ENCODE measurements at regions not wholly inside any gene's neighbourhood (a gene's known extent, or its start where the extent isn't known, plus 50 kb on each side); places are given as distances from the start of the nearest gene placed in this dataset.

- POLR2A ChIA-PET (ENCODE audit: partially characterized antibody): no interaction called here
- Histone ChIP-seq H3K4me3 (ENCODE audit: low read length in 2 of 2) (no peak overlapping the region), H3K4me1 (ENCODE audit: insufficient read depth, low read length) (no peaks in the 10 kb centered on the region), H3K36me3 (ENCODE audit: insufficient read depth, low read length) (no peaks in the 10 kb centered on the region), H3K27ac (ENCODE audit: low read depth, low read length) (no peak overlapping the region), H3K27me3 (ENCODE audit: insufficient read depth, low read length) (no peaks in the 10 kb centered on the region), H3K9me3 (ENCODE audit: control insufficient read depth in 1 of 2, low read length in 2 of 2) (no peaks in the 10 kb centered on the region)
- no peak for DNase-seq
- no peaks in the 10 kb centered on the region for H3K9me3 Mint-ChIP-seq
- no peak overlapping the region for H3K27ac Mint-ChIP-seq
- no peaks in the 10 kb centered on the region for H3K27me3 Mint-ChIP-seq
- CTCF ChIA-PET (ENCODE audit: partially characterized antibody): no interaction called here
- intact Hi-C loops (cut with micrococcal nuclease): no loop called here
- H3K4me1 Mint-ChIP-seq: no peaks in the 10 kb centered on the region
- no peaks in the 10 kb centered on the region for H3K36me3 Mint-ChIP-seq
- H3K4me3 Mint-ChIP-seq: no peak overlapping the region
Observed at GRCh38 chr2:71788601-71789240, 335.4 kb downstream of the DYSF start.

- H3K4me1 Mint-ChIP-seq: no peaks in the 10 kb centered on the region
- ChIA-PET CTCF (ENCODE audit: partially characterized antibody) (no interaction called here), POLR2A (ENCODE audit: partially characterized antibody) (no interaction called here)
- no peak overlapping the region for H3K4me3 Mint-ChIP-seq
- H3K27me3 Mint-ChIP-seq: no peaks in the 10 kb centered on the region
- H3K9me3 Mint-ChIP-seq: no peaks in the 10 kb centered on the region
- no peaks in the 10 kb centered on the region for H3K4me1 ChIP-seq (ENCODE audit: insufficient read depth, low read length)
- H3K36me3 Mint-ChIP-seq: no peaks in the 10 kb centered on the region
- no peaks in the 10 kb centered on the region for H3K36me3 ChIP-seq (ENCODE audit: insufficient read depth, low read length)
- H3K27ac ChIP-seq (ENCODE audit: low read depth, low read length): no peak overlapping the region
- no peak overlapping the region for H3K27ac Mint-ChIP-seq
- intact Hi-C loops (cut with micrococcal nuclease): no loop called here
- no peak for DNase-seq
- H3K27me3 ChIP-seq (ENCODE audit: insufficient read depth, low read length): no peaks in the 10 kb centered on the region
- no peaks in the 10 kb centered on the region for H3K9me3 ChIP-seq (ENCODE audit: control insufficient read depth in 1 of 2, low read length in 2 of 2)
- no peak overlapping the region for H3K4me3 ChIP-seq (ENCODE audit: low read length in 2 of 2)
Observed at GRCh38 chr2:71788186-71788525, 334.8 kb downstream of the DYSF start.

GRCh38 chr2:71787476-71788185 lies 334.3 kb downstream of the DYSF start:
- Mint-ChIP-seq H3K4me1 (no peaks in the 10 kb centered on the region), H3K27me3 (no peaks in the 10 kb centered on the region), H3K4me3 (no peak overlapping the region), H3K36me3 (no peaks in the 10 kb centered on the region), H3K9me3 (no peaks in the 10 kb centered on the region), H3K27ac (no peak overlapping the region)
- Histone ChIP-seq H3K27ac (ENCODE audit: low read depth, low read length) (no peak overlapping the region), H3K4me1 (ENCODE audit: insufficient read depth, low read length) (no peaks in the 10 kb centered on the region), H3K27me3 (ENCODE audit: insufficient read depth, low read length) (no peaks in the 10 kb centered on the region), H3K4me3 (ENCODE audit: low read length in 2 of 2) (no peak overlapping the region), H3K36me3 (ENCODE audit: insufficient read depth, low read length) (no peaks in the 10 kb centered on the region), H3K9me3 (ENCODE audit: control insufficient read depth in 1 of 2, low read length in 2 of 2) (no peaks in the 10 kb centered on the region)
- ChIA-PET CTCF (ENCODE audit: partially characterized antibody) (no interaction called here), POLR2A (ENCODE audit: partially characterized antibody) (no interaction called here)
- intact Hi-C loops (cut with micrococcal nuclease): no loop called here
- DNase-seq: no peak

GRCh38 chr2:71787108-71787415 lies 333.7 kb downstream of the DYSF start:
- intact Hi-C loops (cut with micrococcal nuclease): no loop called here
- POLR2A ChIA-PET (ENCODE audit: partially characterized antibody): no interaction called here
- Histone ChIP-seq H3K27ac (ENCODE audit: low read depth, low read length) (no peak overlapping the region), H3K27me3 (ENCODE audit: insufficient read depth, low read length) (no peaks in the 10 kb centered on the region), H3K4me1 (ENCODE audit: insufficient read depth, low read length) (no peaks in the 10 kb centered on the region), H3K4me3 (ENCODE audit: low read length in 2 of 2) (no peak overlapping the region), H3K36me3 (ENCODE audit: insufficient read depth, low read length) (no peaks in the 10 kb centered on the region), H3K9me3 (ENCODE audit: control insufficient read depth in 1 of 2, low read length in 2 of 2) (no peaks in the 10 kb centered on the region)
- Mint-ChIP-seq H3K4me1 (no peaks in the 10 kb centered on the region), H3K4me3 (no peak overlapping the region), H3K27me3 (no peaks in the 10 kb centered on the region), H3K36me3 (no peaks in the 10 kb centered on the region), H3K9me3 (no peaks in the 10 kb centered on the region), H3K27ac (no peak overlapping the region)
- CTCF ChIA-PET (ENCODE audit: partially characterized antibody): no interaction called here
- no peak for DNase-seq

GRCh38 chr2:71786291-71787107 lies 333.1 kb downstream of the DYSF start:
- Histone ChIP-seq H3K9me3 (ENCODE audit: control insufficient read depth in 1 of 2, low read length in 2 of 2) (no peaks in the 10 kb centered on the region), H3K27me3 (ENCODE audit: insufficient read depth, low read length) (no peaks in the 10 kb centered on the region), H3K27ac (ENCODE audit: low read depth, low read length) (no peak overlapping the region), H3K36me3 (ENCODE audit: insufficient read depth, low read length) (no peaks in the 10 kb centered on the region), H3K4me1 (ENCODE audit: insufficient read depth, low read length) (no peaks in the 10 kb centered on the region), H3K4me3 (ENCODE audit: low read length in 2 of 2) (no peak overlapping the region)
- no peak overlapping the region for H3K27ac Mint-ChIP-seq
- H3K27me3 Mint-ChIP-seq: no peaks in the 10 kb centered on the region
- CTCF ChIA-PET (ENCODE audit: partially characterized antibody): no interaction called here
- no peak for DNase-seq
- no peak overlapping the region for H3K4me3 Mint-ChIP-seq
- POLR2A ChIA-PET (ENCODE audit: partially characterized antibody): no interaction called here
- no peaks in the 10 kb centered on the region for H3K9me3 Mint-ChIP-seq
- no peaks in the 10 kb centered on the region for H3K4me1 Mint-ChIP-seq
- H3K36me3 Mint-ChIP-seq: no peaks in the 10 kb centered on the region
- intact Hi-C loops (cut with micrococcal nuclease): no loop called here

GRCh38 chr2:71785516-71785981 lies 332.2 kb downstream of the DYSF start:
- POLR2A ChIA-PET (ENCODE audit: partially characterized antibody): no interaction called here
- H3K27ac Mint-ChIP-seq: no peak overlapping the region
- no peak overlapping the region for H3K27ac ChIP-seq (ENCODE audit: low read depth, low read length)

GRCh38 chr2:71784734-71785511 lies 331.6 kb downstream of the DYSF start:
- Histone ChIP-seq H3K36me3 (ENCODE audit: insufficient read depth, low read length) (no peaks in the 10 kb centered on the region), H3K27me3 (ENCODE audit: insufficient read depth, low read length) (no peaks in the 10 kb centered on the region), H3K9me3 (ENCODE audit: control insufficient read depth in 1 of 2, low read length in 2 of 2) (no peaks in the 10 kb centered on the region), H3K4me1 (ENCODE audit: insufficient read depth, low read length) (no peaks in the 10 kb centered on the region), H3K4me3 (ENCODE audit: low read length in 2 of 2) (no peak overlapping the region), H3K27ac (ENCODE audit: low read depth, low read length) (no peak overlapping the region)
- intact Hi-C loops (cut with micrococcal nuclease): no loop called here
- Mint-ChIP-seq H3K27ac (no peak overlapping the region), H3K36me3 (no peaks in the 10 kb centered on the region), H3K4me3 (no peak overlapping the region), H3K27me3 (peaks cover 0 to 6% of the 10 kb centered on the region in 2 donors), H3K4me1 (no peaks in the 10 kb centered on the region), H3K9me3 (no peaks in the 10 kb centered on the region)
- no peak for DNase-seq
- ChIA-PET CTCF (ENCODE audit: partially characterized antibody) (no interaction called here), POLR2A (ENCODE audit: partially characterized antibody) (no interaction called here)

More at GRCh38 chr2:71785516-71785981, 332.2 kb downstream of the DYSF start:
- no peaks in the 10 kb centered on the region for H3K27me3 ChIP-seq (ENCODE audit: insufficient read depth, low read length)
- Mint-ChIP-seq H3K36me3 (no peaks in the 10 kb centered on the region), H3K4me3 (no peak overlapping the region), H3K4me1 (no peaks in the 10 kb centered on the region), H3K27me3 (peaks cover 0 to 4% of the 10 kb centered on the region in 2 donors), H3K9me3 (no peaks in the 10 kb centered on the region)
- CTCF ChIA-PET (ENCODE audit: partially characterized antibody): no interaction called here
- H3K4me3 ChIP-seq (ENCODE audit: low read length in 2 of 2): no peak overlapping the region
- no peaks in the 10 kb centered on the region for H3K4me1 ChIP-seq (ENCODE audit: insufficient read depth, low read length)
- no peaks in the 10 kb centered on the region for H3K36me3 ChIP-seq (ENCODE audit: insufficient read depth, low read length)
- DNase-seq: no peak
- no peaks in the 10 kb centered on the region for H3K9me3 ChIP-seq (ENCODE audit: control insufficient read depth in 1 of 2, low read length in 2 of 2)
- intact Hi-C loops (cut with micrococcal nuclease): no loop called here
